AG04449 (cell line): ENCODE measurements at regions not wholly inside any gene's neighbourhood (a gene's known extent, or its start where the extent isn't known, plus 50 kb on each side); places are given as distances from the start of the nearest gene placed in this dataset.

ENCODE experiments used
- CTCF ChIA-PET: fragments of 350-600 bp; formaldehyde crosslinking; extraction: SDS; loops from one replicate; lab custom pipeline; 2021; ENCODE audit warnings: antibody characterized with exemption; lab: Yijun Ruan, JAX
- POLR2A ChIA-PET: fragments of 400-600, 350-600 bp; formaldehyde crosslinking; extraction: SDS; loops from one replicate; lab custom pipeline; 2020; ENCODE audit warnings: antibody characterized with exemption, inconsistent platforms; lab: Yijun Ruan, JAX
- DNase-seq: peaks from one replicate; pipeline ENCODE4 v3.0.0-alpha.2; 2010; ENCODE audit warnings: low read depth, low spot score
- H3K4me3 ChIP-seq: 2 replicates; pipeline ENCODE4 v1.5.1; 2011; ENCODE audit warnings: low read depth, mild to moderate bottlenecking, control low read depth, low read length
- TF ChIP-seq, protein P1 (sequence below): IDR thresholded peaks from one replicate; pipeline ENCODE4 v1.5.1; 2011; ENCODE audit warnings: mild to moderate bottlenecking, moderate library complexity, low read length, control low read depth, inconsistent platforms; ENCODE audit not compliant: insufficient read depth; ENCODE audit errors: missing control alignments

DNA sequence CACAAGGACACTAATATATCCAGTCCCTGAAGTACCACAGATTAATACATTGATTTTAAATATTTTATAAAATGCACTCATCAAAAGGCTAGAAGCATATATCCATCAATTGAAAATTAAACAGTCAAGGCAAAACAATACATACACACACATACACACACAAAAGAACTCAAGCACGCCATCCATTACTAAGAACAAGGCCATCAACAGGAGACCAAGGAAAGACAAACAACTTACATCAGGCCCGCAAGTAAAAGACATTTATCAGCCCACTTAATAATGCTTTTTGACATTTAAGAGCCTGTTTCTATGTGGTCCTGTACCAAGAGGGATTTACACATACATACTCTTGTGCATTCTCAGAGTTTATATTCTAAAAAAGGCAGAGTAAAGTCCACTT, 50.0 kb upstream of the ZNF827 start:
- TF ChIP-seq, protein P1, sequence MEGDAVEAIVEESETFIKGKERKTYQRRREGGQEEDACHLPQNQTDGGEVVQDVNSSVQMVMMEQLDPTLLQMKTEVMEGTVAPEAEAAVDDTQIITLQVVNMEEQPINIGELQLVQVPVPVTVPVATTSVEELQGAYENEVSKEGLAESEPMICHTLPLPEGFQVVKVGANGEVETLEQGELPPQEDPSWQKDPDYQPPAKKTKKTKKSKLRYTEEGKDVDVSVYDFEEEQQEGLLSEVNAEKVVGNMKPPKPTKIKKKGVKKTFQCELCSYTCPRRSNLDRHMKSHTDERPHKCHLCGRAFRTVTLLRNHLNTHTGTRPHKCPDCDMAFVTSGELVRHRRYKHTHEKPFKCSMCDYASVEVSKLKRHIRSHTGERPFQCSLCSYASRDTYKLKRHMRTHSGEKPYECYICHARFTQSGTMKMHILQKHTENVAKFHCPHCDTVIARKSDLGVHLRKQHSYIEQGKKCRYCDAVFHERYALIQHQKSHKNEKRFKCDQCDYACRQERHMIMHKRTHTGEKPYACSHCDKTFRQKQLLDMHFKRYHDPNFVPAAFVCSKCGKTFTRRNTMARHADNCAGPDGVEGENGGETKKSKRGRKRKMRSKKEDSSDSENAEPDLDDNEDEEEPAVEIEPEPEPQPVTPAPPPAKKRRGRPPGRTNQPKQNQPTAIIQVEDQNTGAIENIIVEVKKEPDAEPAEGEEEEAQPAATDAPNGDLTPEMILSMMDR = no peak
- POLR2A ChIA-PET = no interaction called here
- DNase-seq = no peak

More for the DNA sequence above, 50.0 kb upstream of the ZNF827 start:
- H3K4me3 ChIP-seq = no peak overlapping the region
- CTCF ChIA-PET = no interaction called here
